HFFc6 (cell line): ENCODE measurements at regions not wholly inside any gene's neighbourhood (a gene's known extent, or its start where the extent isn't known, plus 50 kb on each side); places are given as distances from the start of the nearest gene placed in this dataset.

Source experiments
- DNase-seq: peaks from one replicate; pipeline ENCODE4 v3.0.0-alpha.2; 2018
- H3K27ac Mint-ChIP-seq: 2 replicates; pipeline ENCODE4 v1.8.0; 2020; ENCODE audit warnings: mild to moderate bottlenecking, mixed read lengths
- H3K27me3 Mint-ChIP-seq: 2 replicates; pipeline ENCODE4 v1.8.0; 2021; ENCODE audit warnings: mild to moderate bottlenecking, moderate library complexity, mixed read lengths; ENCODE audit not compliant: insufficient read depth
- H3K36me3 Mint-ChIP-seq: 2 replicates; pipeline ENCODE4 v1.8.0; 2021; ENCODE audit warnings: low read depth, mixed read lengths
- H3K4me1 Mint-ChIP-seq: 2 replicates; pipeline ENCODE4 v1.8.0; 2020; ENCODE audit warnings: low read depth, mixed read lengths
- H3K4me3 Mint-ChIP-seq: 2 replicates; pipeline ENCODE4 v1.8.0; 2020; ENCODE audit warnings: mild to moderate bottlenecking, moderate library complexity, mixed read lengths
- H3K9me3 Mint-ChIP-seq: 2 replicates; pipeline ENCODE4 v1.8.0; 2020; ENCODE audit warnings: mild to moderate bottlenecking, mixed read lengths
- CTCF ChIP-seq: fragments of 200-600 bp; sonication (generic); IDR thresholded peaks from 2 replicates; pipeline ENCODE4 v1.5.0; 2021; ENCODE audit warnings: antibody characterized with exemption, mild to moderate bottlenecking

- DNase-seq, result no peak
- no peak overlapping the region for H3K27ac Mint-ChIP-seq
- no peaks in the 10 kb centered on the region for H3K4me1 Mint-ChIP-seq
- no peaks in the 10 kb centered on the region; the same call in 1 of the 2 replicates for H3K27me3 Mint-ChIP-seq
- H3K4me3 Mint-ChIP-seq, result no peak overlapping the region
- H3K9me3 Mint-ChIP-seq, result peaks cover 4% of the 10 kb centered on the region
- H3K36me3 Mint-ChIP-seq, result no peaks in the 10 kb centered on the region; the same call in 1 of the 2 replicates
- TF ChIP-seq CTCF, result no peak
Observed at GRCh38 chr5:158541536-158542297, 558.0 kb downstream of the EBF1 start.

- no peak for DNase-seq
- Mint-ChIP-seq H3K9me3 (peaks cover 15% of the 10 kb centered on the region), H3K4me3 (no peak overlapping the region), H3K36me3 (no peaks in the 10 kb centered on the region; the same call in 1 of the 2 replicates), H3K27me3 (no peaks in the 10 kb centered on the region; the same call in 1 of the 2 replicates), H3K27ac (no peak overlapping the region), H3K4me1 (no peaks in the 10 kb centered on the region)
- TF ChIP-seq CTCF, result no peak
Observed at GRCh38 chr5:158538506-158539074, 561.1 kb downstream of the EBF1 start.

GRCh38 chr5:158537366-158537765 is 562.4 kb downstream of the EBF1 start:
- DNase-seq, result no peak
- no peaks in the 10 kb centered on the region; the same call in none of the 2 replicates for H3K36me3 Mint-ChIP-seq
- peaks cover 26% of the 10 kb centered on the region for H3K9me3 Mint-ChIP-seq
- no peak for TF ChIP-seq CTCF
- no peaks in the 10 kb centered on the region for H3K4me1 Mint-ChIP-seq
- H3K27ac Mint-ChIP-seq, result no peak overlapping the region
- no peak overlapping the region for H3K4me3 Mint-ChIP-seq
- H3K27me3 Mint-ChIP-seq, result no peaks in the 10 kb centered on the region; the same call in 1 of the 2 replicates

- TF ChIP-seq CTCF, result no peak
- no peak overlapping the region for H3K4me3 Mint-ChIP-seq
- no peaks in the 10 kb centered on the region for H3K4me1 Mint-ChIP-seq
- peaks cover 30% of the 10 kb centered on the region for H3K9me3 Mint-ChIP-seq
- H3K36me3 Mint-ChIP-seq, result no peaks in the 10 kb centered on the region; the same call in none of the 2 replicates
- H3K27ac Mint-ChIP-seq, result no peak overlapping the region
- DNase-seq, result no peak
- no peaks in the 10 kb centered on the region; the same call in none of the 2 replicates for H3K27me3 Mint-ChIP-seq
Observed at GRCh38 chr5:158534203-158534602, 565.5 kb downstream of the EBF1 start.

GRCh38 chr5:158532739-158533138 is 567.0 kb downstream of the EBF1 start:
- no peak for DNase-seq
- Mint-ChIP-seq H3K36me3 (no peaks in the 10 kb centered on the region; the same call in 1 of the 2 replicates), H3K4me1 (no peaks in the 10 kb centered on the region), H3K27me3 (no peaks in the 10 kb centered on the region; the same call in none of the 2 replicates), H3K27ac (no peak overlapping the region), H3K9me3 (peaks cover 33% of the 10 kb centered on the region), H3K4me3 (no peak overlapping the region)
- TF ChIP-seq CTCF, result no peak
